NCI-H146 treated with DMSO at 0.1 percent for 48 hours (cell line): ENCODE measurements at regions not wholly inside any gene's neighbourhood (a gene's known extent, or its start where the extent isn't known, plus 50 kb on each side); places are given as distances from the start of the nearest gene placed in this dataset.
"Not testable (repeated sequence)": the region's sequence is repeated elsewhere in the genome, so short reads cannot be mapped to it uniquely, and the experiment has no call there.

Experiments
- DNase-seq: peaks from one replicate; lab custom pipeline; 2025; ENCODE audit not compliant: unreplicated experiment; lab: John Stamatoyannopoulos, UW

- DNase-seq, result no peak
These were observed 192.2 kb downstream of the MCHR2 start for GRCh38 chr6:99801805-99802204.

- no peak for DNase-seq
These were observed 191.5 kb downstream of the MCHR2 start for GRCh38 chr6:99802396-99803031.

GRCh38 chr6:99808992-99809391 lies 185.0 kb downstream of the MCHR2 start:
- DNase-seq, result no peak

GRCh38 chr6:99810295-99810694 lies 183.7 kb downstream of the MCHR2 start:
- no peak for DNase-seq

- DNase-seq, result no peak
These were observed 182.9 kb downstream of the MCHR2 start for GRCh38 chr6:99810942-99811620.

- DNase-seq, result no peak
These were observed 182.4 kb downstream of the MCHR2 start for GRCh38 chr6:99811636-99812035.

GRCh38 chr6:99813565-99813964 lies 180.5 kb downstream of the MCHR2 start:
- no peak for DNase-seq

- DNase-seq, result no peak
These were observed 179.6 kb downstream of the MCHR2 start for GRCh38 chr6:99814230-99814928.

GRCh38 chr6:99816795-99817194 lies 177.2 kb downstream of the MCHR2 start:
- no peak for DNase-seq

- no peak for DNase-seq
These were observed 175.9 kb downstream of the MCHR2 start for GRCh38 chr6:99818161-99818560.

- no peak for DNase-seq
These were observed 174.2 kb downstream of the MCHR2 start for GRCh38 chr6:99819853-99820252.

GRCh38 chr6:99821164-99821563 lies 172.9 kb downstream of the MCHR2 start:
- no peak for DNase-seq

GRCh38 chr6:99822741-99823512 lies 171.1 kb downstream of the MCHR2 start:
- DNase-seq, result peak; percentile 38

GRCh38 chr6:99823513-99824235 lies 170.3 kb downstream of the MCHR2 start:
- not testable (repeated sequence) for DNase-seq

- no peak for DNase-seq
These were observed 161.0 kb downstream of the MCHR2 start for GRCh38 chr6:99833034-99833433.

GRCh38 chr6:99836471-99836870 lies 157.6 kb downstream of the MCHR2 start:
- no peak for DNase-seq

- DNase-seq, result no peak
These were observed 155.4 kb downstream of the MCHR2 start for GRCh38 chr6:99838607-99839006.

GRCh38 chr6:99841297-99841696 lies 152.7 kb downstream of the MCHR2 start:
- no peak for DNase-seq

- no peak for DNase-seq
These were observed 148.0 kb downstream of the MCHR2 start for GRCh38 chr6:99846006-99846405.

- no peak for DNase-seq
These were observed 143.2 kb downstream of the MCHR2 start for GRCh38 chr6:99850841-99851240.

- DNase-seq, result no peak
These were observed 142.0 kb downstream of the MCHR2 start for GRCh38 chr6:99852031-99852430.
